COR-L47 (cell line): ENCODE measurements at regions not wholly inside any gene's neighbourhood (a gene's known extent, or its start where the extent isn't known, plus 50 kb on each side); places are given as distances from the start of the nearest gene placed in this dataset.

ENCODE experiments used
- DNase-seq: peaks from one replicate; lab custom pipeline; 2025; lab: John Stamatoyannopoulos, UW

DNA sequence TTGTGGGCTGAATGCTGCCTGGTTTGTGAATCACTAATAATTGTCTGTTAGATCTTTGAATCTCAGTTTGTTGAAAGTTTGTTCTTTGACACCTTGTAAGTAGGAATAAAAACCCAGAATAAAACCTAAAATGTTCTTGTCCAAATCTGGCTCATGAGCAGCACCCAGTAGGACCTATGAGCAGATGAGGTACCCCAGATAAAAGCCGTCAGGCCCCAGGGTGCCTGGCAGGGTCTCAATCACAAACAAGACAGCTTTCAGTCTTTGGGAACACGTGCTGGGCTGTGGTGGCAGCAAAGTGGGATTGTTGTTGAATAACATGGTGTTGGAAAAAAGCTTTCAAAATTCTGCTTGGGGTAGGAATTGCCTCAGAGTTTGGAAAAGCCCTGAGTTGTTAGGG is 52.1 kb upstream of the ECI2 start:
- DNase-seq: no peak

DNA sequence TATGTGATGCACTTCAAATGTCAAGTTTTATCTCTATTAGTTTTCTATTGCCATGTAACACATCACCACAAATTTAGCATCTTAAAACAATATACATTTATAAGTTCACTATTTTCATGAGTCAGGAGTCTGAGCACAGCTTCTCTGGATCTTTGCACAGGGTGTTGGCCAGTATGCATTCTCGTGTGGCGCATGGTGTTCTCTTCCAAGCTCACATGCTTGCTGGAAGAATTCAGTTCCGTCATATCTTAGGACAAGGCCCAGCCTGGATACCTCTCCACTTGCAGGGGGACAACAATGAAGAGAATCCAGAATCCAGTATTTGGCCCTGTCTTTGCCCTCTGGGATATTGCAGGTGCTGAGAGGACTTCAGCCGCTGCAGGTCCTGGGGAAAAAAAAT is 51.0 kb upstream of the ECI2 start:
- DNase-seq: no peak

GRCh38 chr6:4185846-4186245 is 50.5 kb upstream of the ECI2 start:
- no peak for DNase-seq

DNA sequence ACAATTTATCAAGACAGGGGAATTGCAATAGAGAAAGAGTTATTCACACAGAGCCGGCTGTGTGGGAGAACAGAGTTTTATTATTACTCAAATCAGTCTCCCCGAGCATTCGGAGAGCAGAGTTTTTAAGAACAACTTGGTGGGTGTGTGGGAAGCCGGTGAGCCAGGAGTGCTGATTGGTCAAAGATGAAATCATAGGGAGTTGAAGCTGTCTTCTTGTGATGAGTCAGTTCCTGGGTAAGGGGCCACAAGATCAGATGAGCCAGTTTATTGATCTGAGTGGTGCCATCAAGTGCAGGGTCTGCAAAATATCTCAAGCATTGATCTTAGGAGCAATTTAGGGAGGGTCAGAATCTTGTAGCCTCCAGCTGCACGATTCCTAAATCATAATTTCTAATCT is 50.0 kb upstream of the ECI2 start:
- no peak for DNase-seq
